ENCODE measurements at regions not wholly inside any gene's neighbourhood (a gene's known extent, or its start where the extent isn't known, plus 50 kb on each side); places are given as distances from the start of the nearest gene placed in this dataset.

GRCh38 chr7:97390915-97391593 is 273.6 kb downstream of the SDHAF3 start:
- Histone ChIP-seq H3K18ac (ENCODE audit: extremely low read depth, low read length) (peak overlapping the region; percentile 32; the same call in 1 of the 2 replicates), H2BK120ac (replicated peaks; ENCODE audit: low read depth, low read length) (peak overlapping the region; percentile 64), H3K4me2 (ENCODE audit: insufficient read depth in 1 of 2, low read depth in 2 of 2, low read length in 2 of 2) (no peak overlapping the region), H3K4ac (replicated peaks; ENCODE audit: insufficient read length, low read depth, low read length) (no peak overlapping the region), H3K23me2 (ENCODE audit: low read depth, low read length) (no peaks in the 10 kb centered on the region), H4K5ac (ENCODE audit: insufficient read length, low read depth, low read length) (no peak overlapping the region), H3K9ac (replicated peaks in 1 of 4; ENCODE audit: extremely low read depth in 1 of 4, low read depth in 3 of 4, low read length in 3 of 4) (no peak overlapping the region), H4K8ac (ENCODE audit: extremely low read depth, insufficient read depth, low read length) (no peak overlapping the region), H2BK12ac (ENCODE audit: low read depth, low read length) (0 out of 2 replicates have a peak overlapping the region, but pooled peaks have one; percentile 50), H3K36me3 (ENCODE audit: control insufficient read depth in 2 of 4, insufficient read depth in 4 of 4, low read length in 3 of 4) (no peaks in the 10 kb centered on the region), H3K4me1 (replicated peaks in 1 of 4; ENCODE audit: control insufficient read depth in 3 of 4, insufficient read depth in 4 of 4, low read length in 3 of 4) (no peaks in the 10 kb centered on the region), H3K79me2 (ENCODE audit: control insufficient read depth in 1 of 2, insufficient read depth in 2 of 2, low read length in 2 of 2) (no peaks in the 10 kb centered on the region), H4K20me1 (replicated peaks in 1 of 2; ENCODE audit: control insufficient read depth in 1 of 2, insufficient read depth in 2 of 2, low read length in 2 of 2) (no peaks in the 10 kb centered on the region), H3K56ac (replicated peaks; ENCODE audit: insufficient read length, low read depth, low read length) (peak overlapping the region; percentile 30), H3K14ac (ENCODE audit: insufficient read length) (no peak overlapping the region), H3K4me3 (ENCODE audit: extremely low read depth in 1 of 4, insufficient read depth in 2 of 4, low read depth in 3 of 4, low read length in 4 of 4) (no peak overlapping the region), H2AFZ (ENCODE audit: low read length) (peak overlapping the region; percentile 11), H4K91ac (replicated peaks; ENCODE audit: insufficient read length, low read length) (peak overlapping the region; percentile 81), H3K9me3 (ENCODE audit: insufficient read depth in 2 of 2, low read depth in 1 of 2, low read length in 1 of 2) (no peaks in the 10 kb centered on the region), H2BK20ac (ENCODE audit: low read length) (no peak overlapping the region; the same call in 1 of the 2 replicates), H3K23ac (ENCODE audit: insufficient read length) (no peak overlapping the region), H2BK5ac (ENCODE audit: low read depth, low read length) (peak overlapping the region; percentile 53; the same call in 1 of the 2 replicates), H2AK5ac (ENCODE audit: low read depth, low read length) (no peak overlapping the region), H2BK15ac (ENCODE audit: low read length) (no peak overlapping the region), H3K79me1 (ENCODE audit: low read depth, low read length) (no peaks in the 10 kb centered on the region), H3K27ac (ENCODE audit: low read depth, low read length) (no peak overlapping the region), H3K27me3 (replicated peaks in 1 of 4; ENCODE audit: control insufficient read depth in 3 of 4, extremely low read depth in 1 of 4, insufficient read depth in 3 of 4, low read length in 3 of 4) (no peaks in the 10 kb centered on the region)
- no peak for FAIRE-seq
- no peak for DNase-seq (ENCODE audit: low read depth in 1 of 2, low spot score in 2 of 2)
- ChIA-PET CTCF (ENCODE audit: partially characterized antibody) (interaction anchor here (0.6 kb wide), 1 partner anchor 358 kb away, joined by 3 read pairs; no protein-coding TSS in a partner anchor), POLR2A (ENCODE audit: partially characterized antibody) (no interaction called here)
- 91% methylated on average over 4 of the region's 4 CpGs; no CpG with 5 or more reads in 1 of the 2 experiments for WGBS, 2 experiments (ENCODE audit: extremely low coverage in 1 of 2, insufficient coverage in 1 of 2, insufficient read length in 1 of 2, insufficient replicate concordance in 2 of 2, low coverage in 1 of 2, low lambda C conversion rate in 2 of 2, missing lambda C conversion rate in 1 of 2)
- no peak for TF ChIP-seq HDAC6 (IDR thresholded peaks at IDR 0.05; ENCODE audit: low read depth, low read length)
